H9 (cell line): ENCODE measurements at regions not wholly inside any gene's neighbourhood (a gene's known extent, or its start where the extent isn't known, plus 50 kb on each side); places are given as distances from the start of the nearest gene placed in this dataset.

Experiments
- DNase-seq: peaks from one replicate; pipeline ENCODE4 v3.0.0-alpha.2; 2017
- H2AFZ ChIP-seq: one replicate; pipeline ENCODE4 v1.6.1; 2013; ENCODE audit warnings: mild to moderate bottlenecking, low read length, control low read depth, moderate library complexity
- H2AK5ac ChIP-seq: 2 replicates; pipeline ENCODE4 v1.6.1; 2013; ENCODE audit warnings: low read length, control low read depth, mixed read lengths; ENCODE audit not compliant: insufficient read length
- H2BK120ac ChIP-seq: one replicate; pipeline ENCODE4 v1.6.1; 2013; ENCODE audit warnings: low read depth, mild to moderate bottlenecking, low read length, control low read depth, inconsistent platforms; ENCODE audit not compliant: poor library complexity, severe bottlenecking
- H2BK12ac ChIP-seq: 2 replicates; pipeline ENCODE4 v1.6.1; 2013; ENCODE audit warnings: low read length, control low read depth, mixed read lengths, low read depth; ENCODE audit not compliant: insufficient read length
- H2BK15ac ChIP-seq: 2 replicates; pipeline ENCODE4 v1.6.1; 2013; ENCODE audit warnings: low read depth, low read length, control low read depth
- H2BK20ac ChIP-seq: one replicate; pipeline ENCODE4 v1.6.1; 2013; ENCODE audit warnings: low read depth, mild to moderate bottlenecking, low read length, control low read depth, inconsistent platforms; ENCODE audit not compliant: poor library complexity, severe bottlenecking
- H2BK5ac ChIP-seq: 2 replicates; pipeline ENCODE4 v1.6.1; 2013; ENCODE audit warnings: low read length, control low read depth, mixed read lengths; ENCODE audit not compliant: insufficient read length
- H3K14ac ChIP-seq: 2 replicates; pipeline ENCODE4 v1.6.1; 2013; ENCODE audit warnings: low read length, control low read depth; ENCODE audit not compliant: insufficient read depth
- H3K18ac ChIP-seq: 2 replicates; pipeline ENCODE4 v1.6.1; 2013; ENCODE audit warnings: low read depth, mild to moderate bottlenecking, mixed read lengths, low read length, control low read depth; ENCODE audit not compliant: insufficient read length
- H3K23ac ChIP-seq: 2 replicates; pipeline ENCODE4 v1.6.1; 2013; ENCODE audit warnings: low read length, control low read depth, mixed read lengths, low read depth; ENCODE audit not compliant: insufficient read length
- H3K23me2 ChIP-seq: 2 replicates; pipeline ENCODE4 v1.6.1; 2013; ENCODE audit warnings: low read depth, mild to moderate bottlenecking, mixed read lengths, low read length, control low read depth; ENCODE audit not compliant: insufficient read length, poor library complexity, severe bottlenecking
- H3K27ac ChIP-seq: 2 replicates; pipeline ENCODE4 v1.5.1; 2013; ENCODE audit warnings: low read length, control low read depth, mixed read lengths, low read depth; ENCODE audit not compliant: insufficient read length
- H3K27me3 ChIP-seq: 2 replicates; pipeline ENCODE4 v1.6.1; 2013; ENCODE audit warnings: low read length, control low read depth, inconsistent platforms; ENCODE audit not compliant: insufficient read depth
- H3K4ac ChIP-seq: 2 replicates; pipeline ENCODE4 v1.6.1; 2013; ENCODE audit warnings: low read depth, mild to moderate bottlenecking, control low read depth, inconsistent platforms, low read length, moderate library complexity
- H3K4me1 ChIP-seq: 2 replicates; pipeline ENCODE4 v1.6.1; 2013; ENCODE audit warnings: low read length, control low read depth, inconsistent platforms; ENCODE audit not compliant: insufficient read depth
- H3K4me2 ChIP-seq: 2 replicates; pipeline ENCODE4 v1.6.1; 2013; ENCODE audit warnings: low read length, control low read depth, mixed read lengths; ENCODE audit not compliant: insufficient read length, insufficient read depth
- H3K56ac ChIP-seq: 2 replicates; pipeline ENCODE4 v1.6.1; 2013; ENCODE audit warnings: low read depth, mild to moderate bottlenecking, mixed read lengths, low read length, control low read depth; ENCODE audit not compliant: insufficient read length
- H3K79me1 ChIP-seq: 2 replicates; pipeline ENCODE4 v1.6.1; 2013; ENCODE audit warnings: low read depth, mild to moderate bottlenecking, moderate library complexity, low read length, control low read depth, inconsistent platforms; ENCODE audit not compliant: insufficient read depth, poor library complexity, severe bottlenecking
- H3K79me2 ChIP-seq: 2 replicates; pipeline ENCODE4 v1.6.1; 2013; ENCODE audit warnings: low read length, control low read depth, inconsistent platforms; ENCODE audit not compliant: insufficient read depth
- H3K9ac ChIP-seq: 2 replicates; pipeline ENCODE4 v1.6.1; 2013; ENCODE audit warnings: low read length, control low read depth, mixed read lengths; ENCODE audit not compliant: insufficient read length; ENCODE audit errors: extremely low read depth
- H3K9me3 ChIP-seq: one replicate; pipeline ENCODE4 v1.6.1; 2013; ENCODE audit warnings: low read depth, low read length, inconsistent platforms; ENCODE audit not compliant: control insufficient read depth
- H3T11ph ChIP-seq: one replicate; pipeline ENCODE4 v1.6.1; 2013; ENCODE audit warnings: mild to moderate bottlenecking, low read length, control low read depth, inconsistent platforms
- H4K20me1 ChIP-seq: one replicate; pipeline ENCODE4 v1.6.1; 2013; ENCODE audit not compliant: control insufficient read depth, insufficient read length, insufficient read depth
- H4K5ac ChIP-seq: 2 replicates; pipeline ENCODE4 v1.6.1; 2013; ENCODE audit warnings: low read depth, mild to moderate bottlenecking, mixed read lengths, low read length, control low read depth; ENCODE audit not compliant: insufficient read length
- H4K8ac ChIP-seq: replicated peaks from 2 replicates; pipeline ENCODE4 v1.6.1; 2013; ENCODE audit warnings: low read length, control low read depth, mixed read lengths, low read depth; ENCODE audit not compliant: insufficient read length
- H4K91ac ChIP-seq: 2 replicates; pipeline ENCODE4 v1.6.1; 2013; ENCODE audit warnings: low read depth, mild to moderate bottlenecking, moderate library complexity, mixed read lengths, low read length, control low read depth; ENCODE audit not compliant: insufficient read length
- H3K27ac Mint-ChIP-seq, 3 experiments: 2 replicates in 2 of 3; 3 replicates in 1 of 3; pipeline ENCODE4 v1.8.0; 2020 to 2021; ENCODE audit warnings: mixed read lengths in 3 of 3, mild to moderate bottlenecking in 1 of 3, moderate library complexity in 1 of 3
- H3K27me3 Mint-ChIP-seq: 2 replicates; pipeline ENCODE4 v1.8.0; 2021; ENCODE audit warnings: low read depth, mild to moderate bottlenecking, moderate library complexity, mixed read lengths
- H3K36me3 Mint-ChIP-seq, 3 experiments: 2 replicates in 2 of 3; 3 replicates in 1 of 3; pipeline ENCODE4 v1.8.0; 2020 to 2021; ENCODE audit warnings: low read depth in 3 of 3, mixed read lengths in 3 of 3; ENCODE audit not compliant: insufficient read depth in 1 of 3
- H3K4me1 Mint-ChIP-seq, 2 experiments: 2 replicates each; pipeline ENCODE4 v1.8.0; 2020; ENCODE audit warnings: mixed read lengths in 2 of 2
- H3K4me3 Mint-ChIP-seq, 2 experiments: 2 replicates in 1 of 2; 3 replicates in 1 of 2; pipeline ENCODE4 v1.8.0; 2020 to 2021; ENCODE audit warnings: mild to moderate bottlenecking in 2 of 2, mixed read lengths in 2 of 2, moderate library complexity in 1 of 2
- H3K9me3 Mint-ChIP-seq, 2 experiments: 2 replicates in 1 of 2; 3 replicates in 1 of 2; pipeline ENCODE4 v1.8.0; 2020; ENCODE audit warnings: mild to moderate bottlenecking in 2 of 2, mixed read lengths in 2 of 2, moderate library complexity in 1 of 2
- CTCF ChIP-seq: fragments of 200-600 bp; sonication (generic); conservative IDR thresholded peaks from 3 replicates; pipeline ENCODE4 v1.8.0; 2021; ENCODE audit warnings: antibody characterized with exemption, mild to moderate bottlenecking
- WGBS: extraction: QIAGEN DNeasy Blood & Tissue Kit; methylation state at CpG from one replicate; pipeline ENCODE4 v1.1.7; 2013; ENCODE audit warnings: missing lambda C conversion rate, low lambda C conversion rate, mixed read lengths; ENCODE audit not compliant: insufficient read length; ENCODE audit errors: extremely low coverage; 5-methylcytosine and 5-hydroxymethylcytosine counted together

GRCh38 chr6:78552435-78552834 lies 314.9 kb upstream of the IRAK1BP1 start:
- Histone ChIP-seq H2AFZ (no peak overlapping the region), H4K20me1 (no peaks in the 10 kb centered on the region), H4K91ac (no peak overlapping the region), H2BK20ac (no peak overlapping the region), H3K27me3 (no peaks in the 10 kb centered on the region), H3K79me2 (no peaks in the 10 kb centered on the region), H3K14ac (no peak overlapping the region), H3K9ac (no peak overlapping the region), H3K23ac (no peak overlapping the region), H2BK120ac (no peak overlapping the region), H2BK15ac (no peak overlapping the region), H3K23me2 (no peaks in the 10 kb centered on the region), H3K9me3 (no peaks in the 10 kb centered on the region), H4K8ac (no peak overlapping the region), H2BK12ac (no peak overlapping the region), H3K4ac (no peak overlapping the region), H3K18ac (no peak overlapping the region), H3K27ac (no peak overlapping the region), H2AK5ac (no peak overlapping the region), H4K5ac (no peak overlapping the region), H3K4me1 (no peaks in the 10 kb centered on the region), H3K79me1 (no peaks in the 10 kb centered on the region), H3K4me2 (no peak overlapping the region), H3K56ac (no peak overlapping the region), H3T11ph (no peak overlapping the region), H2BK5ac (no peak overlapping the region)
- Mint-ChIP-seq H3K27me3 (no peaks in the 10 kb centered on the region), H3K4me1 (no peaks in the 10 kb centered on the region), H3K4me3 (no peak overlapping the region), H3K27ac (no peak overlapping the region), H3K36me3 (peaks cover 17 to 32% (median 27%) of the 10 kb centered on the region in 3 experiments), H3K9me3 (peaks cover 39 to 44% of the 10 kb centered on the region in 2 experiments)
- WGBS: no CpG with 5 or more reads among the region's 3 CpGs
- TF ChIP-seq CTCF: no peak
- DNase-seq: no peak
